Stimulated activated CD4-positive, alpha-beta T cell treated with anti-CD3 and anti-CD28 coated beads, Interleukin-15, amount 100 ng/mL, for 48 hours (primary cell): ENCODE measurements at regions not wholly inside any gene's neighbourhood (a gene's known extent, or its start where the extent isn't known, plus 50 kb on each side); places are given as distances from the start of the nearest gene placed in this dataset.
A peak's percentile ranks its signal among the peaks of the same experiment; 100 is the strongest.

Experiments
- DNase-seq, 2 donors: peaks; one replicate each; pipeline ENCODE4 v3.0.0-alpha.2; 2020; ENCODE audit warnings: low read depth in 2 of 2

DNA sequence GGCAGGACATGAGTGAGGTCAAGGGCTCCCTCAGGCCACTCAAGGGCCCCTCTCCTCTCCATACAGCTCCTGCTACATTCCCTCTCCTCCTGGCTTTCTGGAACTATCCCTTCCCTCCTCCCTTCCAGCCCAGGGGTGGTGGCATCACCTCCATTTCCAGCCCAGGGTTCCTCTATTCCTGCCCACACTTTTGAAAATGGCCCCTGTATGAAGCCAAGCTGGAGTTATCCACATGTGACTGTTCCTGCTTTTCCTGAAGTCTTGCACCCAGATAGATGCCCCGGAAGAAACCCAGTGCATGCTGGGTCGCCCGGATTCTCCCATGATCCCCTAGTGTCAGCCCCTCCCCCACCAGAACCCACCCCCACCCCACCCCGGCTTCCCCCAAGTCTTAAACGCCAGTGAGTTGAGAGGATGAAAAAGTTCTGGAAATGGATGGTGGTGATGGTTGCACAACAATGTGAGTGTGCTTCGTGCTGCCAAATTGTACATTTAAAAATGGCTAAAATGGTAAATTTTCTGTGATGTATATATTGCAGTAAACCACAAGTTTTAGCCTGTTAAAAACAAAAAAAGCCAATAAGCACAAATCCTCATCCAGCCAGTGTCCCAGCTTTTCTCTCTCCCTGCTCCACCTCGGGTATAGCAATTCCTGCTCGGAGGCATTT lies 136.9 kb downstream of the SCARB1 start:
- DNase-seq, result no peak

DNA sequence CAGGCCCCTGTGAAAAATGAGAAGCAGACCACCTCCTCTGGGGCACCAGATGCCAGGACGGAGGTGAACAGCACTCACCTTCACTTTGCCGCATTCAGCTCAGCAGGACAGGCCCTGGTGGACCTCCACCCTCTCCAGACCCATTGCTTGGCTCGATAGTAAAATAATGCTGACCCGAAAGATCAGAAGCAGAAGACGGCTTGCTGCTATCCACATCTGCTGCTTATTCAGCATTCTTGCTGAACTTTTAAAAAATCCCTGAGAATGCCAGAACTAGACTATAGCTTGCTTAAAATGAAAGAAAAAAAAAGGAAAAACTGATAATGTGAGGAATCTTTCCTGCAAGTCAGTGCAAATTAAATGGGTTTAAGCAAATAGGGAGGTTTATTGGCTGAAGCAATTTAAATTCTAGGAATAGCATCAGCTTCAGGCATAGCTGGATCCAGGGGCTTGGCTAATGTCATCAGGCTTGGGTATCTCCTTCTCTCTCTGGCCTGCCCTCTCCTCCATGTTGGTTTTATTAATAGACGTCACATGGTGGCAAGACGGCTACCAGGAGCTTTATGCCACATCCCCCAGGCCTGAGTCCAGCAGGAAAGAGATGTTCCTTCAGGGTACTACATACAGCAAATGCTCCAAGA lies 137.9 kb downstream of the SCARB1 start:
- DNase-seq, result no peak

DNA sequence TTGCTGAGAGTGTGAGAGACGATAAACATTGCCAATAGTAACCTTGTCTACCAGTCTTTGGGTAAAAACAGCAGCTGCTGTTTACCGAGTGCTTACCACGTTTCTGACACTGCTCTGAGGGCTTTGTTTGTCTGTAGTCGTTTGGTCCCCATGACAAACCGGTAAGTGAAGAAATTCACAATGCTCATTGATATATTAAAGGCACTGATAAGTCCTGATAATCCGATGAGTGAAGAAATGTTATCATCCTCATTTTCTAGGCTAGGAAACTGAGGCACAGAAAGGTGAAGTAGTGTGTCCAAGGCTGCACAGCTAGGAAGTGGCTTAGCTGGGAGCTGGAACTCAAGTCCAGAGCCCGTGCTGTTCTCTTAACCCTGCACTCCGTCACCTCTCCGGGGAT lies 138.6 kb downstream of the SCARB1 start:
- no peak for DNase-seq

DNA sequence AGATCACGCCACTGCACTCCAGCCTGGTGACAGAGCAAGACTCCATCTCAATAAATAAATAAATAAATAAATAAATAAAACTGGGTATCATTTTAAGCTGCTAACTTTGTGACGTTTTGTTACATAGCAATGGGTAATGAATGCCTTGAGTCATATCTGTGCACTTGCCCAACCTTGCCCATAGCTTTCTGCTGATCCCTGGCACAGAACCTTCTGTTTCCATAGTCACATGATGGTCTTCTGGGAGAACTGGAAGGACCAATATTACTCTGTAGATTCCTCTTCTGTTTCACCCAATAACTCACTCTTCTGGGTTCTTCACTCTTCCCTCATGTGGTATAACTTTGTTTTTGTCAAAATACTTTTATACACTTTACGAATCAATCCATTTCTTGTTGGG lies 140.8 kb downstream of the SCARB1 start:
- DNase-seq, result no peak

DNA sequence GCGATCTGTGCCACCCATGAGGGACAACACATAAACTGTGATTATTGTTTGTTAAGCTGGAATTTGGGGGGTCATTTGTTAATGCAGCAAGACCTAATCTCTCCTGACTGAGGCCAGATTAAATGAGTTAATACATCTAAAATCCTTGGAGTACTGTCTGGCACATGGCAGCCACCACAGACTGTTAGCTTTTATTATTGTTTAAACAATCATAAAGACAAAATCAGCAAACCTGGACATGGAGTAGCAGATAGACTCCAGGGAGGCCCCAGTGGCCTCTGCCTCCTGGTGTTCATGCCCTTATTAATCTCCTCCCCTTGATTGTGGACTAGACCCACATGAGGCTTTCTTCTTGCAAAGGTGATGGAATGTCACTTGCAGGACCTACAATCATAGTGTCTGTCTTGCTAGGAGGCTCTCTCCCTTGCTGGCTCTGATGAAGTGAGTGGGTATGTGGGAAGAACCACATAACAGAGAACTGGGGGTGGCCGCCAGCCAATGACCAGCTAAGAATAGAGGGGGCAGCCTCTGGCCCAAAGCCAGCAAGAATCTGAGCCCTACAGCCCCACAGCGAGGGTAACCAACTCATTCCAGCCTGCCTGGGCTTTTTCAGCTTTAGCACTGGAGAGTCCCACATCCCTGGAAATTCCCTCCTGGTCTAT lies 142.0 kb downstream of the SCARB1 start:
- DNase-seq, result no peak

DNA sequence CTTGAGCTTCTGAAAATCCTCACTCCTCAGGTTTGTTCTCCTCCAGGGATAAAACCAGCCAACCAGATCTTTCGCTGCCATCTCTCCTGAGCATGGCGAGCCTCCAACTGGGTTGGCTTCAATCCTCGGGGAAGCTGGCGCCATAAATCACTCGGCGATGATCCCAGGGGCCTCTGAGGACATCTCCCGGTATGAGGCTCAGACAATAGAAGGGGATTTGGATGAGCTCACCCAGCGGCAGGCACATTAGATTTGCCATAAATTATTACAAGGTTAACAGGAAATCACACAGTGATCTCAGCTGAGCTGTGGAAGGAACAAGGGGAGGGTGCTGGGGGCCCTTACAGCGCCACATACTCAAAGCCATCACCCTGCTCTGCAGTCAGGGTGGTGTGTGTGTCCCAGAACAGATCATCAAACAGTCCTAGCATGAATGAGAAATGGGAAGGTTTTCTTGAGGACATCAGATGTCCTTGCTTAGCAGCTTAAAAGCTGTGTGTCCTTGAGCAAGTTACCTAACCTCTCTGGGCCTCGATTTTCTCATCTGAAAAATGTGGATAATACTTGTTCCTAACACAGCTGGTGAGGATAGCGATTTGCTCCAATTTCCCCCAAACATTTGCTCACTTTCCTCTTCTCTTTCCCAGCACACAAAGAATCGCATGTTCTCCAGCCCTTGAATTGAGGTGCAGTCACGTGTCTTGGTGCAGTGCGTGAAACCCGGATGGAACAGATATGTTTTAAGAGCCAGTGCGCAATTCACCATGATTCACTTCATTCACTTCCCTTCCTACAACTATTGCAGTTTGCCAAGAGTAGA lies 142.8 kb downstream of the SCARB1 start:
- DNase-seq, result no peak

DNA sequence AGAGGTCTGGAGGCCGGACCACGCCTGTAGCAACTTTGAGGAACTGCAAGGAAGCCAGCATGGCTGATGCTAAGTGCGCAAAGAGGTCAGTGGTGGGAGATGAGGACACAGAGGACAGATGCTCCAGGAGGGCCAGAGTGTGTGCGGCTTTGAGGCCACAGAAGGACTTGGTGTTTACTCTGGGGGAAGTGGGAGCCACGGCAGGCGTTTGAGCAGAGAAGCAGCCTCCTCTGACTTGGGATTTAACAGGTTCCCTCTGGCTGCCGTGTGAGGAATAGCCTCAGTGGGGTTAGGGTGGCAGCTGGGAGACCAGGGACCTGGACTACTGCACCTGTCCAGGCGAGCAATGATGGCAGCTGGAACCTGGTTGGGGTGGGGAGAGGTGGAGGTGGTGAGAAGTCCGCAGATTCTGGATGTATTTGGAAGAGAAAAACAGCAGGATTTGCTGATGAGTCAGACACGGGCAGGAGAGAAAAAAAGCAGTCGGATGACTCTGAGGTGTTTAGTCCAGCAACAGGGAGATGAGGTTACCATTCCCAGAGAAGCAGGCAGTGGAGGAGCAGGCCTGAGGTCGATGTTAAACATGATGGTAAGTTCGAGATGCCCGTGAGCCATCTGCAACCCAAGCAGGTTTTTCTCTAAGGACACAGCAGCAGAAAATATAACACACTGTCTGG lies 143.5 kb downstream of the SCARB1 start:
- DNase-seq, result no peak

DNA sequence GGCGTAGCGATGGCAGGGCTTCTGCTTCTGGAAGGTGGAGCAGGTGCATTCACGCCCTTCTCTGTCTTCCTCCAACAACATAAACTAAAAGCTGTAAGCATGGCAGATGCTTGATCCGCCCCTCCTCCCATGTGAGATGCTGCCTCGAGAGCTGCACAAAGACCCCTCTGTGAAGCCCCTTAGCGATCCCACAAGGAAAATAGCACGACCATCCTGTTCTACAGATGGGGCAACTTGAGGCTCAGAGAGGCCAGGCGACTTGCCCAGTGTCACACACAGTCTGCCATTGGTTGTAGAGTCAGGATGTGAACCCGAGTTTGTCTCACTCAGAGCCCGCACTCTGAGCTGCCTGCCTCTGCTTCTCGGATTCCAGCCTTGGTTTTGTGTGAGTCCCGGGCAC lies 144.4 kb downstream of the SCARB1 start:
- no peak for DNase-seq

DNA sequence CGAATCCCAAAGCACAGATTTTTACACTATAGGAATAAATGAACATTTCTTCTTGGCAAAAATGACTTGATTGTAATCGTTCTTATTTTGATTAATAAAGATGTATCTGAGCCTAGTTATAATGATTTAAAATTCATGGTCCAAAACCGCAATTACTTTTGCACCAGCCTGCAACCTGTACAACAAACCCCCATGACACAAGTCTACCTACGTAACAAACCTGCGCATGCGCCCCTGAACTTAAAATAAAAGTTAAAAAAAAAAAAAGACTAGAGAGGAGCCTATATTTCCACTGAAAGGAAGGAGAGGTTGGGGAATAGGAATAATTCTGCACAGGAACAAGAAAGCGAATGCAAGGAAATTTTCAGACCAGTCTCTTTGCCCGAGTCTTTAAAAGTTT lies 145.2 kb downstream of the SCARB1 start:
- no peak for DNase-seq

DNA sequence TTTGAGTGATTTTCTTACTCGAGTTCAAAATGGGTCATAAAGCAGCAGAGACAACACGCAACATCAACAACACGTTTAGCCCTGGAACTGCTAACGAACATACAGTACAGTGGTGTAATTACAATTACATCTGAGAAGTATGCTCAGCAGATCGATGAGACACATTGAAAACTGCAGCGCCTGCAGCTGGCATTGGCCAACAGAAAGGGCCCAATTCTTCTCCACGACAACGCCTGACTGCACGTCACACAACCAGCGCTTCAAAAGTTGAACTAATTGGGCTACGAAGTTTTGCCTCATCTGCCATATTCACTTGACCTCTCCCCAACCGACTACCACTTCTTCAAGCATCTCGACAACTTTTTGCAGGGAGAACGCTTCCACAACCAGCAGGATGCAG lies 145.6 kb downstream of the SCARB1 start:
- no peak for DNase-seq

DNA sequence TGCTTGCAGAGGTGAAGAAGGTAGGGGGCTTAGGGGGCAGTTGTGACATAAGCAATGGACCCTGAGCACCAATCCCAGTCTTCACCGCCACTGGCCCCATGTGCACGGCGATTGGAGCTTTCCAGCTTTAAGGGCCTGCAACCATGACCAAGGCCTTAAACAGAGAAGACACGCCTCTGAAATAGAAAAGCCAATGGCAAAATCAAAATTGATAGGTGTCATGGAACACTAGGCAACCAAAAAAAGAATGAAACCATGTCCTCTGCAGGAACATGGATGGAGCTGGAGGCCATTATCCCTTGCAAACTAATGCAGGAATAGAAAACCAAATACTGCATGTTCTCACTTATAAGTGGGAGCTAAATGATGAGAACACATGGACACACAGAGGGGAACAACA lies 146.3 kb downstream of the SCARB1 start:
- no peak for DNase-seq

DNA sequence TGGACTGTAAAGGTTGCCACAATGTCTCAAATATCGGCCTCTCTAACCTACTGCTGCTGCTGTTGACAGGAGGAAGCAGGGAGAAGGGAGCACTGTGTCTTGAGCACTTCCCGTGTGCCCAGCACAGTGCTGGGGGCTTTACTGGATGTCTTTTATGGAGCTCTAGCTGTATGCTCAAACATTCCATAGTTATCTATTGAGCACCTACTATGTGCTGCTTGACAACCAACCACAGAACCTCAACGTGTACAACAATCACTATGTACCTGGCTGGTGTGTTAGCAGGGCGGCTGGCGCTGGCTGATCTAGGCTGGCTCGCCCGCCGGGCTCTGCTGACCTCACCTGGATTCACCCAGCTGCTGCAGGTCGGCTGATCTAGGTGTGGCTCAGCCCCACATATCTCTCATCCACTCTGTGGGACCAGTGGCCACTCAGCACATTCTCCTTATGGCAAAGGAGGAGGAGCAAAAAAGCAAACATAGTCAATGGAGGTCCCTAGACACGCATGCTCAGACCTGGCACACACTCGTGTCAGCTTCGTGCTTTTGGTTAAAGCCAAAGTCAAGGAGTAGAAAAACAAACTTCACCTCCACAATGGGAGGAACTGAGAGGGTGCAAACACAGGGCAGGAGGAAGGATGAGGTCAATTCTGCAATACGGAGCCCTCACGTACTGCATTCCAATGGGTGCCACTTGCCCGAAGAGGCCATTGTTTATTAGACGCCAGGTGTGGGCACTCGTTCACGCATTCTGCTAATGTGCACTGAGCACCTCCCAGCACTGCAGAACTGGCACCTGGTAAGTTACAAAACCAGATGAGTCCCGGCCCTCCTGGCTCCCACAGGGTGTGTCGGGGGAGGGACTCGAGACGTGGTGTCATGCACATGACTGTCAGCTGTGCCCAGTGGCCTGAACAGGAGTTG lies 147.2 kb downstream of the SCARB1 start:
- DNase-seq, result no peak

DNA sequence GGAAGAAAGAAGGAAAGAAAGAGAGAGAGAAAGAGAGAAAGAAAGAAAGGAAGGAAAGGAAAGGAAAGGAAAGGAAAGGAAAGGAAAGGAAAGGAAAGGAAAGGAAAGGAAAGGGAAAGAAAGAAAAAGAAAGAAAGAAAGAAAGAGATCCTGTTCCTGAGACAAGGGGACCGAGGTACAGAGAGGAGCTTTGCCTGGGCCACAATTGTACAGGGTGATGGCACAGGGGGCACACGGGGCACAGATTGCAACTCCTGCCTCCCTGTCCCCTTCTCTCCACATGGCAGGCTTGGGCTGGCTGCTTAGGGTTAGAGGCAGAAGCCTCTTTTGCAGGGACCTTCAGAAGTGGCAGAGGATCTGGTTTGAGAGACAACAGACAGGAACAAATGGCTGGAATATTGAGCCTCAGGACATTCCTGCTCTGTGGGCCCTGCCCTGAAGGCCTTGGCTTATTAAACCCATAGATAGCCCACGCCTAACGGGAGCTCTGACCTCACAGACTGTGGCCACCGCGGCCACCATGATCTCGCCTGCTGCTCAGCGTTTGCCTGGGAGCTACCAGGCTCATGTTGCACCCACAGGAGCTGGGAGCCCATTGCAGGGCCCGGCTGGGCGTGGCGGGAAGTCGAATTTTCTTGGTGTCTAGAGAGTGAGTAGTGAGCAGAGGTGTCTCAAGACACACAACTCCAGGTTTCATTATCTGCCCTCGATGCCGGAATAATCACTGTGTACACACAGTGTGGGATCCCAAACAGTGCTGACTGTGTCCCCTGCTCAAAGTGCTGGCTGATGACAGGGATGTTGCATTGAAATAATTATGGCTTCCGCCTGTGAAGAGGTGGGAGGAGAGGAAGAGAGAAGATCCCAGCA lies 147.9 kb upstream of the NCOR2 start:
- no peak for DNase-seq

DNA sequence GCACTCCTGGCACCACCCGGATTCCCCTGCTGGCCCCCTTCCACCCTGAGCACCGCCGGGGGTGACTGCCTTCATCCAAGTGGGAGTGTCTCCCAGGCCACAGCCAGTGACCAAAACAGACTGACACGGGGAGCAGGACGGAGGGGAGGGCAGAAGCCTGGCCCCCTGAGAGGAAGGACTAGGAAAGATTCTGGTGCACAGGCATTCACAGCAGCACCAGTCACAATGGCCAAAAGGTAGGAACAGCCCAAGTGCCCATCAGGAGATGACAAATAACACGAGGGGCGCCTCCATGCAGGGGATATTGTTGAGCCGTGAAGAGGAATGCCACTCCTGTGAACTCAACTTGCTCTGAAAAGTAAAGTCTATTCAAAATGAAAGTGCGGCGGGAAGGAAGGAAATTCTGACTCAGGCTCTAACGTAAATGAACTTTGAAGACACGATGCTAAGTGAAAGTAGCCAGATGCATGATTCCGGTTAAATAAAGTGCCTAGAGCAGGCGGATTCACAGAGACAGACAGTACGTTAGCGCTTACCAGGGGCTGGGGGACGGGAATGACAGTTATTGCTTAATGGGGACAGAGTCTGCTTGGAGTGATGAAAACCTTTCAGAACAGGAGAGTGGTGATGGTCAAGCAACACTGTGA lies 146.1 kb upstream of the NCOR2 start:
- DNase-seq, result peak; percentile 53 to 67

DNA sequence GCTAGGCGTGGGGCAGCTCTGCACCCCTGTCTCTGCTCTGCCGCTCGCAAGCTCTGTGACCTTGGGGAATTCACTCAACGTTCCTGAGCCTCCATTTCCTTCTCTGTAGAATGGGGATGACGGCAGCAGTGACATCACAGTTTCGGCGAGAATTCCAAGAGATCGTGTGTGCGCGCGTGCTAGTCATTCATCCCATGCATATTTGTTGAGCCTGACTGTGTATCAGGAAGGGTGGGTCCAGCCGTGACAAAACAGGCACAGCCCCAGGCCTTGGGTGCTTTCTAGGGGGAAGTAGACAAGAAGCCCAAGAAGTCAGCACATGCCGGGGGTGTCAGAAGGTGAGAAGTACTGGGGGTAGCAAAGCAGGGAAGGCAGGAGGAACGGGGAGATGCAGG lies 145.6 kb upstream of the NCOR2 start:
- DNase-seq, result no peak

DNA sequence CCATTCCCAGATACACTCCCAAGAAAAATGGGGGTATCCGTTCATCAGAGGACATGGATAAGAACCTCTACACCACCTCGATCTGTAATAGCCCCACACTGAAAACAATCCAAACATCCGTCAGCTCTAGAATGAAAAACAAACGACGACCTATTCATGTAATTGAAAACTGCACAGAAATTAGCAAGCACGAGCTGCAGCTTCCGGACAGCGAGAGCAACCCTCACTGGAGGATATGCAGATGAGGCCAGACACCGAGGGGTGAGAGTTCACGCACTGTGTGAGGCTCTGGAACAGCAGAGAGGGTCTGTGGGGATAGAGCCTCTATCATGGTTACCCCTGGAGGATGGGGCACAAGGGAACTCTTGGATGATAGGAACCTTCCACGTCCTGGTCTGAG lies 143.9 kb upstream of the NCOR2 start:
- DNase-seq, result no peak

DNA sequence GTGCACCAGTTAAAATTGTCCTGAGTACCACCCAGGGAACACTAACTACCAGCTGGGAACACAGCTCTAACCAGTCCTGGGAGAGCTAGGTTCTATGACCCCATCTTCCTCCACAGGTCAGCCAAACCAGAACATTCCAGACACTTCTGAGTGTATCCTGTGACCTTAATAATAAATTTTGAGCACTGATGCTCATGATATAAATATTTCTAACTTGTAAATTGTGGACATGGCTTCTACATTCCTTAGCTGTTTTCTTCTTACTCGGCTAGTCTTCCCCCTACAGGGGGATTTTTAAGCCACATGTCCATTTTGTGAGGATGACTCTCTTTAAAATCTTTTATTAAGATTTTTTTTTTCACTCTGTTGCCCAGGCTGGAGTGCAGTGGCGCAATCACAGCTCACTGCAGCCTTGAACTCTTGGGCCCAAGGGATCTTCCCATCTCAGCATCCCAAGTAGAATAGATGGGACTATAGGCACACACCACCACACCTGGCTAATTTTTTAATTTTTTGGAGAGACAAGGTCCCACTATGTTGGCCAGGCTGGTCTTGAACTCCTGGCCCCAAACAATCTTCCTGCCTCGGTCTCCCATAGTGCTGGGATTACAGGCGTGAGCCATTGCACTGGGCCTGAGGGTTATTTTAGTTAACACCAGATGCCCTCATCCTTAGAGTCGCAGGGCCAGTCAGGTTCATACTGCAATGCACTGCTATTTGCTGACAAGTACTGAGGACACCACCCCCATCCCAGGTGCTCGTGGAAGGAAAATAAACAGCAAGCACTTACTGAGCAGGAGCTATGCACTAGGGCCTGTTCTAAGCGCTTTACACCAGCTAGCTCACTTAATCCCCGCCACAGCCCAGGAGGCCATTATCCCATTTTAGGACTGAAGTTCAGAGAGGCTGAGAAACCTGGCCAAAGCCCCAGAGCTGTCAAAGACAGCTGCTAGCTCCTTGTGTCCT lies 142.6 kb upstream of the NCOR2 start:
- DNase-seq, result no peak

DNA sequence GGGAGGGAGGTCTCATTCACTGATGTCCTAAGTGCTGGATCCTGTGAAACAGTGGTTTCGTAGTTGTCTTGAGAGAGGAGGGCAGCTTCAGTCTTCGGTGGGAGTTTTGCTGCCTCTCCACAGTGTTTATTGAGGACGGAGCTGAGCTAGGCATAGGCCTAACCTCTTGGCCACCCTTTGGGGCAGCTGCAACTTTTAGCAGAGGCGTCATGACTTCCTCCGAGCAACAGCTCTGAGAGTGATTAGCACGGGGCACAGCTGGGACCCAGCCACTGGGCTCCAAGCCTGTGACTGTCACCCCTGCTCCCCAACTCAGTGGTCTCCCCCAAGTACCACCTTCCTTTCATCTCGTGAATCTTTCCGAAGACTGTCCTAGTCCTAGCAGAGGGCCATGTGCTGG lies 139.9 kb upstream of the NCOR2 start:
- DNase-seq, result no peak
